Fibroblast of lung (primary cell): ENCODE measurements at regions not wholly inside any gene's neighbourhood (a gene's known extent, or its start where the extent isn't known, plus 50 kb on each side); places are given as distances from the start of the nearest gene placed in this dataset.

Experiments used
- EZH2 ChIP-seq: IDR thresholded peaks from 2 replicates; pipeline ENCODE4 v1.5.1; 2012; ENCODE audit warnings: low read length, control low read depth, mild to moderate bottlenecking; ENCODE audit errors: missing control alignments
- TF ChIP-seq, protein P1 (sequence below), 2 donors: IDR thresholded peaks in 1 of 2; conservative IDR thresholded peaks in 1 of 2; 1 replicate in 1 of 2; 2 replicates in 1 of 2; pipeline ENCODE4 v1.5.1; 2011 to 2012; ENCODE audit warnings: low read length in 2 of 2, control low read depth in 1 of 2, inconsistent platforms in 1 of 2, low read depth in 1 of 2, mild to moderate bottlenecking in 1 of 2

DNA sequence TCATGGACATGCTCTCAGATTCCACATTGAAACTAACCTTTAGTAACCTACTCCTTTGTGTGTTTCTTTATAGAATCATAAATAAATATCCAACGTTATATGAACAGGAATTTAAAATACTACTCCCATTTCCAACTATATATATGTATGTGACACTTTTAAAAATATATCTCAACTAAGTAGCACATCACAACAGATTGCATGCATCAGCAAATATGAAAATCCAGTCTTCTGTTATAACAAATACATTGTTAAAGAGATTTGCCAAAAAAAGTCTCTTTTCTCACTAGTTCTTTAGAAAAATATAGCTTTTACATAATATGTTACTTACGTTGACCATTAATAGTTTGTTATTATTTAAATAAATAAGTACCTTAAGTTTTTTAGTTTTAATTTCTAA, 1608.6 kb upstream of the RAG2 start:
- TF ChIP-seq, protein P1, sequence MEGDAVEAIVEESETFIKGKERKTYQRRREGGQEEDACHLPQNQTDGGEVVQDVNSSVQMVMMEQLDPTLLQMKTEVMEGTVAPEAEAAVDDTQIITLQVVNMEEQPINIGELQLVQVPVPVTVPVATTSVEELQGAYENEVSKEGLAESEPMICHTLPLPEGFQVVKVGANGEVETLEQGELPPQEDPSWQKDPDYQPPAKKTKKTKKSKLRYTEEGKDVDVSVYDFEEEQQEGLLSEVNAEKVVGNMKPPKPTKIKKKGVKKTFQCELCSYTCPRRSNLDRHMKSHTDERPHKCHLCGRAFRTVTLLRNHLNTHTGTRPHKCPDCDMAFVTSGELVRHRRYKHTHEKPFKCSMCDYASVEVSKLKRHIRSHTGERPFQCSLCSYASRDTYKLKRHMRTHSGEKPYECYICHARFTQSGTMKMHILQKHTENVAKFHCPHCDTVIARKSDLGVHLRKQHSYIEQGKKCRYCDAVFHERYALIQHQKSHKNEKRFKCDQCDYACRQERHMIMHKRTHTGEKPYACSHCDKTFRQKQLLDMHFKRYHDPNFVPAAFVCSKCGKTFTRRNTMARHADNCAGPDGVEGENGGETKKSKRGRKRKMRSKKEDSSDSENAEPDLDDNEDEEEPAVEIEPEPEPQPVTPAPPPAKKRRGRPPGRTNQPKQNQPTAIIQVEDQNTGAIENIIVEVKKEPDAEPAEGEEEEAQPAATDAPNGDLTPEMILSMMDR (conservative IDR thresholded peaks at IDR 0.05 in 1 of 2, IDR thresholded peaks at IDR 0.05 in 1 of 2; ENCODE audit: low read depth in 1 of 2, low read length in 2 of 2) = no peak
- no peak for TF ChIP-seq EZH2
